ENCODE measurements at regions not wholly inside any gene's neighbourhood (a gene's known extent, or its start where the extent isn't known, plus 50 kb on each side); places are given as distances from the start of the nearest gene placed in this dataset. TPM values are rescaled to one million over a fixed set of nuclear protein-coding genes. Genes with fewer than 3 reads are reported as not detected.

DNA sequence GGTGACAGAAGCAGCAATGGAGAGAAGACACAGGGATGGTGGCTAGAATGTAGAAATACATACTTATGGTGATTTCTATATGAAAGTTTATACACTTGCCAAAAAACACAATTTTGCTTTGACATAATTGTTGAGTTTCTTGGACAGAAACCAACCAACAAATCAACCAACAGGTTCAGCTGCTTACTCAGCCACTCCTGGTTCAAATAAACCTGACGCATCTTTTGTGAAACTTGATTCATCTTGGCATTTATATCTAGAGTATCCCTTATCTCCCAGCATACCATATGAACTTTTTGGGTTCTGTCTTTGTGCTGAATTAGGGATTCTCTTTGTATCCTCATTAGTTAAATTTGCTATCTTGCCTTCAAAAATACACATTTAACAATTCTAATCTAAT, 54.1 kb upstream of the ERBB4 start:
- Mint-ChIP-seq H3K27ac (ENCODE audit: unreplicated experiment) (no peak overlapping the region), H3K9me3 (no peaks in the 10 kb centered on the region), H3K36me3 (ENCODE audit: low read depth) (no peaks in the 10 kb centered on the region), H3K4me3 (no peak overlapping the region), H3K27me3 (ENCODE audit: low read depth) (no peaks in the 10 kb centered on the region), H3K4me1 (peaks cover 15% of the 10 kb centered on the region)
- TF ChIP-seq, protein P1, sequence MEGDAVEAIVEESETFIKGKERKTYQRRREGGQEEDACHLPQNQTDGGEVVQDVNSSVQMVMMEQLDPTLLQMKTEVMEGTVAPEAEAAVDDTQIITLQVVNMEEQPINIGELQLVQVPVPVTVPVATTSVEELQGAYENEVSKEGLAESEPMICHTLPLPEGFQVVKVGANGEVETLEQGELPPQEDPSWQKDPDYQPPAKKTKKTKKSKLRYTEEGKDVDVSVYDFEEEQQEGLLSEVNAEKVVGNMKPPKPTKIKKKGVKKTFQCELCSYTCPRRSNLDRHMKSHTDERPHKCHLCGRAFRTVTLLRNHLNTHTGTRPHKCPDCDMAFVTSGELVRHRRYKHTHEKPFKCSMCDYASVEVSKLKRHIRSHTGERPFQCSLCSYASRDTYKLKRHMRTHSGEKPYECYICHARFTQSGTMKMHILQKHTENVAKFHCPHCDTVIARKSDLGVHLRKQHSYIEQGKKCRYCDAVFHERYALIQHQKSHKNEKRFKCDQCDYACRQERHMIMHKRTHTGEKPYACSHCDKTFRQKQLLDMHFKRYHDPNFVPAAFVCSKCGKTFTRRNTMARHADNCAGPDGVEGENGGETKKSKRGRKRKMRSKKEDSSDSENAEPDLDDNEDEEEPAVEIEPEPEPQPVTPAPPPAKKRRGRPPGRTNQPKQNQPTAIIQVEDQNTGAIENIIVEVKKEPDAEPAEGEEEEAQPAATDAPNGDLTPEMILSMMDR (conservative IDR thresholded peaks at IDR 0.05): no peak
- DNase-seq (ENCODE audit: low read depth, low spot score): no peak

Small RNA genes in the stretch of these regions (microRNA-seq; reads per million reads assigned to microRNA genes)
- gene MIR4776-1 (not detected), gene MIR4776-2 (not detected)

Measured in neural crest cell (in vitro differentiated cells).